GM19023 (cell line): ENCODE measurements at regions not wholly inside any gene's neighbourhood (a gene's known extent, or its start where the extent isn't known, plus 50 kb on each side); places are given as distances from the start of the nearest gene placed in this dataset.
A peak's percentile ranks its signal among the peaks of the same experiment; 100 is the strongest.
"Not testable (repeated sequence)": the region's sequence is repeated elsewhere in the genome, so short reads cannot be mapped to it uniquely, and the experiment has no call there.

Experiments used
- ATAC-seq: cut with Tn5 transposase; IDR thresholded peaks from one replicate; pipeline ENCODE4 v1.9.1; 2021; ENCODE audit warnings: mild to moderate bottlenecking, moderate library complexity; ENCODE audit not compliant: unreplicated experiment

DNA sequence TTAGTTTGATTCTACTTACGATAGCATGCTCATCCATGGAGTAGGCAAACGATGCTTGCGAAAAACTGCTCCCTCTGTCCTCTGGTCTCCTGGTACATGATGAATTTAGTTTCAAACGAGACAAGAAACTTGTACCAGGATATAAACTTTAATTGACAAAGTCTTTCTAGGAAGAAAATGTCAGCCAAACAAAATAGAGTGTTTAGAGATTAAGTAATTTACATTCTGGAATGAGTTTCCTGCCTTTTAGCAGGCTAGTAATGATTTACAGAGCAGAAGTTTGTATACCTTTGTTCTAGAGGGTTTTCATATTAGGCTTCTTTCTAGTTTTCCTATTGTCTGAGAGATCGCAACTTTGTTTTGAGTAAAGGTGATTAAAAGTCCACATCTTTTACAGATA lies 206.9 kb downstream of the RPL10L start:
- ATAC-seq = no peak

- no peak for ATAC-seq
These were observed 218.2 kb downstream of the RPL10L start for GRCh38 chr14:46433381-46433780.

- no peak for ATAC-seq
These were observed 219.1 kb downstream of the RPL10L start for GRCh38 chr14:46432516-46432915.

DNA sequence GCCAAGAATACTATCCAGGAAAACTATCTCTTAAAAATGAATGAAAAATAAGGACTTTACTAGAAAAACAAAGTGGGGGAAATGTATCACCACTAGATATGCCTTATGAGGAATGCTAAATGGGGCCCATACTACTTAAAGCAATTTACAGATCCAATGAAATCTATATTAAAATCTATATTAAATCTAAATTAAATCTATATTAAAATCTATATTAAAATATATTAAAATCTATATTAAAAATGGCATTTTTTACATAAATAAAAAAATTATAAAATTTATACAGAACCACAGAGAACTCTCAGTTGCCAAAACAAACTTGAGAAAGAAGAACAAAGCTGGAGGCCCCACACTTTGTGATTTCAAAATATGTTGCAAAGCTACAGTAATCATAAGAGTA lies 234.5 kb downstream of the RPL10L start:
- no peak for ATAC-seq

DNA sequence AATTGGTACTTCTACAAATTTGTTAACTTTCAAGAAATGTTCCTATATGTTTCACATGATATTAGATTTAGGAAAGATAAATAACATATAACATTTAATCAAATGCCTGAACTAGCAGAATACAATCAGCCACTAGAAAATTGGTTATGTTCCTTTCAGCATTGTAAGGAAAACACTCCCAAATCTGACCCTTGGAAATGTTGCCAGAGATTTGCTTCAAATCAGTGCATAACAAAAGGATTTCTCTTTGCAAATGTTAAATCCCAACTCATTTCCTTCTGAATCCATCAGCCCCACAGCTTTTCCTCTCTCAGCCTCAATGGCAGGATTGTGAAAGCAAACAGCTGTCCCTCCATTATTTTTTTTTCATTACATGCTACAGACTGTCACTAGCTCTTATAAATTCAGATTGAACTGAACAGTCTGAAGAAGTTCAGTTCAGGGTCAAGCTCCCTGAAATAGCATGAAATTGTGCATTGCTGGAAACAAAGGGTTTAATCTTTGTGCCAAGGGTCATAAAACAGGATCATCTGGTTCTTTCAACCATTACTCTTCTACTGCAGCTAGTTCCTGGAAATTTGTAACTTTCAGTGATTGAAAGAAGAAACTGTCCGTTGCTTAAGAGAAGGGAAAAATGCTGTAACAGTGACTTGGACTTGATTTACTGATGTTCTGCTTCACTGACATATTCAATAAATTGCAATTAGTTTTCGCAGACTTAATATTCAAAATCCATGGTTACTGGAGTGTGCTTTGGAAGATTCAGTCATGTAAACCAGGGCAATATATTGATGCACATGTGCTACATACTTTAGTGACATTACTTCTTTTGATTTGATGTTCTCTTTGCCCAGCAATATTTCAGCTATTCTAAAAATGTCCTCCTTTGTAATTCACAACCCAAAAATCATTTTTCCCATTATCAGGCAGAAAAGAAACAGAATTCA lies 246.4 kb downstream of the RPL10L start:
- no peak for ATAC-seq

DNA sequence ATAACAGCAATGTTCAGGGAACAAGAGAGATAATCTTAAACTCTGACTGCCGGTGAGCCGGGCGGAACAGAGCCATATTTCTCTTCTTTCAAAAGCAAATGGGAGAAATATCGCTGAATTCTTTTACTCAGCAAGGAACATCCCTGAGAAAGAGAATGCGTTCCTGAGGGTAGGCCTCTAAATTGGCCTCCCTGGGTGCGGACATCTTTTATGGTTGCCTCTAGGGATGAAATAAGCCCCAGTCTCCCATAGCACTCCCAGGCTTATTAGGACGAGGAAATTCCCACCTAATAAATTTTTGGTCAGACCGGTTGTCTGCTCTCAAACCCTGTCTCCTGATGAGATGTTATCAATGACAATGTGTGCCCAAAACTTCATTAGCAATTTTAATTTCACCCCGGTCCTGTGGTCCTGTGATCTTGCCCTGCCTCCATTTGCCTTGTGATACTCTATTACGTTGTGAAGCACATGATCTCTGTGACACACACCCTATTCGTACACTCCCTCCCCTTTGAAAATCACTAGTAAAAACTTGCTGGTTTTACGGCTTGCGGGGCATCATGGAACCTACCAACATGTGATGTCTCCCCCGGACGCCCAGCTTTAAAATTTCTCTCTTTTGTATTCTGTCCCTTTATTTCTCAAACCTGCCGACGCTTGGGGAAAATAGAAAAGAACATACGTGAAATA lies 249.4 kb downstream of the RPL10L start:
- ATAC-seq = not testable (repeated sequence)

- ATAC-seq = no peak
These were observed 250.5 kb downstream of the RPL10L start for GRCh38 chr14:46401066-46401465.

DNA sequence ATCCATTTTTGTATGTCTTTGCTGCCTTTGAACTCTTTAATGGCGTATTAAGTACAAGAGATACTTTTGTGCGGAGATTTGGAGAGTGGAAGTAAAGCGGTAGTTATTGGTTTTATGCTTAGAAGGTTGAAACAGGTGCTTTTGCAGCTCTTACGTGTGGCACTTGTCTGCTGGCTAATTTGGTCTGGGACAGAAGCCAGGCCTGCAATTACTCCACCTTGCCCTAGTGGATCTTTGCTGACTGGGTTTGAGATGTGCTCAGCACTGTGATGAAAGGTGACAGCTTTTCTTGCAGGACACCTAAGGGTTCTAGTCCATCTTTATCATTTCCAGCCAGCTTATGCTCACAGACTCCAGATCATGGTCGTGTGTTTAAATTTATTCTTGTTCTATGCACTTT lies 252.5 kb downstream of the RPL10L start:
- ATAC-seq = no peak

DNA sequence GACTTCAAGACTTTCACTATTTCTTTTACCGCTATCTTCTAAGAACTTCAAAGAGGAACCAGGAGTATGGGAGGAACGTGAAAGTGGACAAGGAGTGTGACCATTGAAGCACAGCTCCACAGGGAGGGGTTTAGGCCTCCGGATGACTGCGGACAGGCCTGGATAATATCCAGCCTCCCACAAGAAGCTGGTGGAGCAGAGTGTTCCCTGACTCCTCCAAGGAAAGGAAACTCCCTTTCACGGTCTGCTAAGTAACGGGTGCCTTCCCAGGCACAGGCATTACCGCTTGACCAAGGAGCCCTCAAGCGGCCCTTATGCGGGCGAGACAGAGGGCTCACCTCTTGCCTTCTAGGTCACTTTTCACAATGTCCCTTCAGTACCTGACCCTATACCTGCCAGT lies 267.0 kb downstream of the RPL10L start:
- no peak for ATAC-seq

- ATAC-seq = no peak
These were observed 269.9 kb downstream of the RPL10L start for GRCh38 chr14:46381674-46382073.

- no peak for ATAC-seq
These were observed 273.3 kb downstream of the RPL10L start for GRCh38 chr14:46378248-46378647.

GRCh38 chr14:46377305-46377704 lies 274.3 kb downstream of the RPL10L start:
- ATAC-seq = no peak

- no peak for ATAC-seq
These were observed 282.2 kb downstream of the RPL10L start for GRCh38 chr14:46369391-46369790.

DNA sequence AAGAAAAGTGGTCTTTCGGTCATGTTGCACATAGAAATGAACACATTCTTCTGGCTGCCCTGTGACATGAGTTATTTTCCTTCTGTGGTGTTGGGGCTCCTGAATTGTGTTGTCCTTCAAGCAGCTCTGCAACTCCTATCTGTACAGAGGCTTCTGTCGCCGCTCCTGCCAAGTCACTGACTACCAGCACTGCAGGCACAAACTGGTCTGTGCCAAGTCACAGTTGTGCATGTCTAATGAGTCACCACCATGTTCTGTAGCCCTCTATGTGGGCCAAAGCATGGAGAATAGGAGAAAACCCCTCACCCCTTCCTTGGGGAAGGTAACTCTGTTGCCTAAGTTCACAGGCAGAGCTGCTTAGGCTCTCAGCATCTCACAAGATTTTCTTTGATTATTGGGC lies 283.3 kb downstream of the RPL10L start:
- ATAC-seq = no peak

DNA sequence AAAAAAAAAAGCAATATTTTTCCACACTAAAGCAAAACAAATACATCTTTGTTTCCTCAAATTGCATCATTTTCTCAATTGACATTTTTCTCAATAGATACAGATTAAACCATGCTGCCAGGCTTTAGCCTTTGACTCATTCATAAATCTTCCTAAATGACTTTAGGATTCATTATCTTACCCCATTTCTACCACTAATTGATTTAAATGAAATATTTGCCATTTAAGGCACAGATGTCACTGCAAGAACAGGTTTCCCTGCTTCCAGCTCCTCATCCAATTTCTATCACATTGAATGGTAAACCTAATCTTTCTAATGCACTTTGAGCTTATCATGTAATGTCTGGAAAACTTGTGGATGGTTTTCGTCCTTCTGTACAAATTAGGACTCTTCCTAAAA lies 298.7 kb downstream of the RPL10L start:
- no peak for ATAC-seq

GRCh38 chr14:46344327-46344937 lies 307.1 kb downstream of the RPL10L start:
- ATAC-seq = peak; percentile 85

- no peak for ATAC-seq
These were observed 325.8 kb downstream of the RPL10L start for GRCh38 chr14:46325777-46326176.

- ATAC-seq = no peak
These were observed 326.4 kb downstream of the RPL10L start for GRCh38 chr14:46325157-46325556.

DNA sequence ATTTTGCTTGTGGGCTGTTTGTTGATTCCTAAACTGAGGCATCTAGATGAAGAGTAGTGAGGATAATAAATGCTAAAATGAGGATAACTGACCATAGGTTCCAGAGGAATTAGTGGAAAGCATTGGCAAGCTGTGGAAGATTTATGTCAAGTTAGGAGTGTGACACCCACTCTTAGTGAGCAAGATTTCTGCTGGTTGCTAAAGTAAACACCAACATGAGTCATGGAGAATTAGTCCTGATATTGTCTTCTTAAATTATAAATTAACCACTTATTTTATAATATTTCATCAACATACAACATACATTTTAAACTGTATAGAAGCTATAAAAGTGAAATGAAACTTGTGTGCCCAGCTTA lies 328.2 kb downstream of the RPL10L start:
- no peak for ATAC-seq

DNA sequence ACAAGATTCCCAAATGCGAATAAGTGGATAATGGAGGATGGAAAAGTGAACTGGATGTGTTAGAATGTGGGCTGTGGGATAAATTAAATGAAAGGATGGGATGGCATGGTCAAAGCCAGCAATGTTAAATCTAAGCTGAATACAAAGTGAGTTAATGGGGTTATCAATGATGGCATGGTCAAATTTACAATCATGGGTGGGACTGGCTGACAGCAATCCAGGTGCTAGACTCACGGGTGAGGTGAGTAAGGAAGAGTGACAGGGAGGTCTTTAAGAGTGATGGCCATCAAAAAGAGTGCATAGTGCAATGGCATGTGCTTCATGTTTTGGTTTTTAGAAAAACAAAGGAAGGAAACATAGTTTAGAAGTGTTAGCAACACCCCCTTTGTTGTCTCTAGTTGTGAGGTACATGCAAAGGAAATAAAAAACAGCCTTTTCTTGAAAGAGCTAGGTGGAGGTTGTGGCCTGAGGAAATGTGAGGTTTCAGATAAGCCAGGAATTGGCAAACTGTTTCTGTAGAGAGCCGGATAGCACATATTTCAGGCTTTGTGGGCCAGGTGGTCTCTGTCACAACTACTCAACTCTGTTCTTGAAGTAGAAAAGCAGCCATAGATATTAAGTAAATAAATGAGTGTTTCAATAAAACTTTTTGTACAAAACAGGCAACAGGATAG lies 328.7 kb downstream of the RPL10L start:
- no peak for ATAC-seq

DNA sequence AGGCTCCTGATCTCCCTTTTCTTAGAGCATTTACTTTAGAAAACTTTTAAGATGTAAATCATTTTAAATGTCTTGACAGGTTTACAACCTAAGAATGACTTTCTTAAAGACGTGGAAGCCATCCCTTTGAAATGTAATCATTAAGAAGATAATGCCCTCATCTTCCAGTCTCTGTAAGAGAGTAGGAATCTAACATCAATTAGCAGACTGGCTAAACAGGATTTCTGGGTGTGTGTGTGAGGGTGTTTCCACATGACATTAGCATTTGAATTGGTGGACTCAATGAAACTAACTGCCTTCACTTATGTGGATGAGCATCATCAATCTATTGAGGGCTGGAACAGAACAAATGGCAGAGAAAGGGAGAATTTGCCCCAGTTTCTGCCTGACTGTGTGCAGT lies 329.5 kb downstream of the RPL10L start:
- ATAC-seq = no peak
